Activated T-cell treated with anti-CD3 and anti-CD28 coated beads for 4 hours (primary cell): ENCODE measurements at regions not wholly inside any gene's neighbourhood (a gene's known extent, or its start where the extent isn't known, plus 50 kb on each side); places are given as distances from the start of the nearest gene placed in this dataset.

Experiments used
- DNase-seq: peaks from one replicate; pipeline ENCODE4 v3.0.0-alpha.2; 2020

DNA sequence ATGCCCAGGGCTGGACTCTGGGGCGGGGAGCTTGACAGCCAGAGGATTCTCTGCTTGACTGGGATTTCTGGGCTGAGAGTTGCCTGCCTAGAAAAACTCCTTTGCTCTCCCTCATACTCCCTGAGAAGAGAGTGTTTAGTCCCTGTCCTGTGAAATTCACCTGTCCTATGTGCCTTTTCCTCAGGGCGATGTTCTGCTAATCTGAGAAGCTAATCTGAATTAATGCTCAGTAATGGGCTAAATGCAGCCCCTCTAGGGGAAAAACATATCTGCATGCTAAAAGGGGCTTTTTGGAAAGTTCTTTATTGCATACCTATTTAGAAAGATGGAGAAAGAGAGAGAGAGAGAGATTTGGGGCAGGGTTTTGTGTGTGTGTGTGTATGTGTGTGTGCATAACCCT is 454.4 kb downstream of the GATA3 start:
- no peak for DNase-seq

DNA sequence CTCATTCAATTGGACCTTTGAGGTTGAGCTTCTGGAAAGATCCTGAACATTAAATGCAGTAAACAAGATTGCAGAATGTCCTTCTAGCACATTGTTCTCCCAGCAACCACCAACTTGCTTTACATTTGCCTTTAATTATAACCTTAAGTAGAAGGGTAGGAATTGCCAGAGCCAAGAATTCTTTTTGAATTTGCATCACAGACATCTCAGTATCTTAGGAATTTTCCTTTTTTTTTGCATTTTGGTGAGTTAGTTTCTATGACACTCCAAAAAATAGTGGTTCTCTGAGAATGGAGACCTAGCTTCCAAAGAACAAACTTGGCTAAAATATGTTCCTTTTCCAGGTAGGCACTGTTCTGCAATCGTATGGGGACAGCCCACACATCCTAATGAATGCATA is 456.0 kb downstream of the GATA3 start:
- DNase-seq: no peak

DNA sequence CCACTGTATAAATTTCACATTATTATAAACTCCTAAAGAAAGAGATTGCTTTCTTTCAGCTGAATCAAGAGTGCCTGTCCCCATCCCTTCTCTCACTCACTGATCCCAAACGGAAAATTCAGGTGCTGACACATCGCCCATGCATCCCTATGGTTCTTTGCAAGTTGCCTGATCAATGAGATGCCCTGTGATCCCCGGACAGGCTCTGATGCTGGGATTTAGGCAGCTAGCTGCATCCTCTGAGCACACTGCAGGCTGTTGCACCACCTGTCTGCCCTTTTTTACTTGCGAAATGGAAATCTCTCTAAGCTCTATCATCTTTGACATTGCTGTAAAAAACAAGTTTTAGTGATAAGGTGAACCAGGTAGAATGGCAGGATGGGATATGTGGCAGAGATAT is 456.5 kb downstream of the GATA3 start:
- no peak for DNase-seq

DNA sequence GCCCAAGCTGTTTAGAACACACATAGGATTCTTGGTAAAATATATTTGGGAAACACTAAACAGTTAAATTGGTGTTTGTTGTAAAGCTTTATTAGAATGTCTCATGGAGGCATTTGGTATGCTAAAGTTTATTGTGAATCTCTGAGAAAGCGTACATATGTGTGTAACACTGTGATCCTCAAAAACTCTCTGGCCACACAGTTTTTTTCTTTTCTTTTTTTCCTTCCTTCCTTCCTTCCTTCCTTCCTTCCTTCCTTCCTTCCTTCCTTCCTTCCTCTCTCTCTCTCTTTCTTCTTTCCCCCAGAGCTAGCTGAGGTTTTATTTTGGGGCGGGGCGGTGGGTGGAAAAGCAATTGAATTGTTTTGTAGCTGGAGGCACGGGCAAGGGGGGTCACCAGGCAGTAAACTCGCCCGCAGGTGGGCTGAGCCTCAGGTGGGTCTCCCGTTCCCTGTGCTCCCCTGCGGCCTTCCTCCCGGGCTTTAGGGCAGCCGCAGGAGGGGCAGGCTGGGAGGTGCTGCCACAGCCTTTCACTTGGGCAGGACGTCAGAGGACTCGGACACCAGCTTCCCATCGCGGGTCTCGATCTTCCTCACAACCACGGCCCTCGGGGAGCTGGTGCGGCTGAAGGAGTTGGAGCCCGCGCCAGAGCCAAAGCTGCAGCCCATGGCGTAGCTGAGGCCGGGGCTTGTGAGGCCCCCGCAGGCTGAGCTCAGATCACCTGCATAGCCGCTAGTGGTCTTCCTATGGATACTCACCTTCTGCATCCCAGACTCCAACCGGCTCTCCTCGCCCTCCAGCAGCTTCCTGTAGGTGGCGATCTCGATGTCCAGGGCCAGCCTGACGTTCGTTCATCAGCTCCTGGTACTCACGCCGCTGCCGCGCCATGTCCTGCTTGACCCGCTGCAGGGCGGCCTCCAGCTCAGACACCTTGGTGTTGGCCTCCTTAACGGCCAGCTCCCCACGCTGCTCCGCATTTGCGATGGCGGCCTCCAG is 459.0 kb downstream of the GATA3 start:
- no peak for DNase-seq

DNA sequence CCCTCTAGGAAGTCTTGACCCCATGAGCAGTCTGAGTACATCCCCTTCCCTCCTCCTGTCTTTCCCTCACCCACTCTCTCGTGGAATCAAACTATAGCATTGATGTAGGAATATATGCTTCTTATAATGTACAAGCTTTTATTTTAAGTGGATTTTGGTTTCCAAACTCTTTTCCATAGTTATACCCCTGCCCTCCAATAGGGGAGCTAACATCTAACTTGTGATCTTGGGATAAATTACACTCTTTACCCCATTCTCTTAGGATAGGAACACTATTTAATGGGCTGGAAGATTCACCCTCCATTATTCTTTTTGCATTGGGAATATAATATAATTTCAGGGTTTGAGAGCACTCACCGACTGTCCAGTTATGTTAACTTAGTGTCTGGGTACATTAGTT is 465.9 kb downstream of the GATA3 start:
- DNase-seq: no peak

DNA sequence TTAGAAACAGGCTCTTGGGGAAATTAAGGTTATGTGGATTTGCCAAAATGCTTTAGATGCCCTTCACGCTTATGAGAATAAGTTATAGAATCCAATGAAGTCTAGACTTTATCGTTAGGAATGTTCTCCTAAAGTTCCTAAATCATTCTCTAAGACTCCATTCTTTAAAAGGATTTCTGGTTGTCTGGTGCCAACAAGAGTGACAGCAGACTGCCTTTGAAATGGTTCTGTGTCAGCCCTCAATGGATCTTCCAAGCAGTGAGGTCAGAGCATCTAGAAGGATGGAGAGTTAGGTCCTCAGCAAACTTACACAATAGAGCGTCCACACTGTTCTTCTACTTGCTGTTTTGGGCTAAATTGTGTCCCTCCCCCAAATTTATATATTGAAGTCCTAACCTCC is 473.3 kb downstream of the GATA3 start:
- DNase-seq: no peak

DNA sequence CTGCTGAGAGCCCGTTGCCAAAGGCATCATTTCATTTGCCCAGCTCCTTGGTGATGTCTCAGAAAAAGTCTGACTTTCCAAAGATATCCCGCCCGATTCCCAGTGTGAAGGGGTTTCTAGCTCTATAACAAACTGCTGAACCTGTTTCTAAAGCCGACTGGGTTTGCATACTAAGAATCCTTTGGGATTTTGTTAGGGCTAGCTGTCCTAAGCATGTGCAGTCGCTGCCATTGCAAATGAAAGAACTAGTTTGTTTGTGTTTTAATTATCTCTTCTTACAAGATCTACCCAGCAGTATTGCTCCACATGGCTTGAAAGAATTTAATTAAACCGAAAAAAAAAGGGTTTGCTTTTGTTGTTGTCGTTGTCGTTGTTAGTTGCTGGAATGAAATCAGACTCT is 476.6 kb downstream of the GATA3 start:
- DNase-seq: no peak

DNA sequence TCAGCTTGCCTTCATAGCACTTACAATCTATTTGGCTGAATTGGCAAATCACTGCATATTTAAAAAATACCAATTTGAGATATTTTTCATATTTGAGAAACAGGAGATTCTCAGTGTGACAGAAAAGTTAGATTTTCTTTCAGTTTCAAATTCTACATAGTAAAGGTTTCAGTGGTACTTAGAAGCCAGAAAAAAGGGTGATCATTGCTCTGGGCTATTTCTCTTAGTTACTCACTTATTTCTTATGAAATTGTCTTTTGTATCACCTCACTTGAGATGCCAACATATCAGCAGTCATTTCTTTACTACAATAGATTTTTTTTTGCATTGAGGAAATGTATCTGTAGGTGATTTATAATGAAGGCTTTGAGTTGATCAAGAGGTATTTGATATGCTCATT is 478.2 kb downstream of the GATA3 start:
- DNase-seq: no peak

DNA sequence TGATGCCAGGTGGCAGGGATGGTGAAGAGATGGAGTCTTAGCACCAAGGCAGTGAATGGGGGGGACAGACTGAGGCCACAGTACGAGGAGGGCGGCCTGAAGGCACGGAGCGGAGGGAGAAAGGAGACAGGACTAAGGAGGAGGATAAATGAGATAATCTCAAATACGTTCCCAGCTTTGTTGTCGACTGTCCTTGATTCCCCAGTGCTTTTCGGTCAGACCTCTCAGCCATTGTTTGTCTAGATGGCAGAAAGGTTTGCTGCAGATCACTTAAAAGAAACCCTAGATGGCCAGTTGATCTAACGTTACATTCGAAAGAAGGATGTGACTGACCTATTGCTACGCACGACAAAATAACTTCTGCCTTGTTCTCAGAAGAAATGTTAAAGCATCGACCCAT is 479.0 kb downstream of the GATA3 start:
- DNase-seq: no peak

DNA sequence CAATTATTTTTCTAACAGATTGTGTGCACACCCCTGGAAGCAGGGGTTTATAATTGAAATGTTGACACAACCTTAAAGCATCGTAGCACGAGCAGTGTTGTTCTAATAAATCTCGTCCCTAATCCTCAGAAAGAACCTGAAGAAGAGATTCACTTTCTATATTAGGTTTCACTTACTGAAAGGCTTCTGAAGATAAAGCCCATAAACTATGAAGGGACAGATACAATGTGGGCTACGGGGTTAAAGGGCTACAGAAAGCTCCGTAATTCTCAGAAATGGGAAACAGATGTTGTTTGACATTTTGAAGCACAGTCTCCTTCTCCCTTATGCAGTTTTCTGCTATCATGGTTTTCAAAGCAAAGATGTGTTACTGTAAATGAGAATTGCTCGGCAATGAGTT is 479.6 kb downstream of the GATA3 start:
- no peak for DNase-seq

DNA sequence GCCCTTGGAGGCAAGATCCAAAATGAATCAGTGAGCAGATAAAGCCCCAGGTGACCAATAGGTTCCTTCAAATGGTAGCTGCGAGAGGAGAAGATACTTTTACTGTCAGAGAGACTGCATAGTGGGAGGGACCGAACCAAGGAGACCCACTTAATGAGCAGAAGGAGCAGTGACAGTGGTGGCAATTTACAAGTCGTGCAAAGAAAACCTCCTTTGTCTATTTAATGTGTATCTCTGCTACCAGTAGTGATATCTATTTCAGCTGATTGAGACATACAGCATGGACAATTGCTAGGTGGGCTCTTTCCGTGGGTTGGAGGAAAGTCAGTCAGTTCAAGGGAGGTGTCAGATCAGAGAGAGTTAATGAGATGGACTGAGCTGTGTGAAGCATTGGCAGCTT is 480.4 kb downstream of the GATA3 start:
- no peak for DNase-seq

DNA sequence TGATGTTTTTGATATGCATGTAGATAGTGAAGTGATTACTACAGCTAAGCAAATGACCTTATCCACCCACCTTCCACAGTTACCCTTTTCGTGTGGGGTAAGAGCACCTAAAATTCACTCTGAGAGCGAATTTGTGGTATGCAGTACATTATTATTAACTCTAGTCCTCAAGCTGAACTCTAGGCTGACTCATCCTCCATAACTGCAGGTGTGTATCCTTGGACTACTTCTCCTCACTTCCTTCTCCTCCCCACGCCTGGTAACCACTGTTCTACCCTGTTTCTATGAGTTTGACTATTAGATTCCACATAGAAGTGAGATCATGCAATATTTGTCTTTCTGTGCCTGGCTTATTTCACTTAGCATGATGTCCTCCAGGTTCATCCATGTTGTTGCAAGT is 484.6 kb downstream of the GATA3 start:
- no peak for DNase-seq

DNA sequence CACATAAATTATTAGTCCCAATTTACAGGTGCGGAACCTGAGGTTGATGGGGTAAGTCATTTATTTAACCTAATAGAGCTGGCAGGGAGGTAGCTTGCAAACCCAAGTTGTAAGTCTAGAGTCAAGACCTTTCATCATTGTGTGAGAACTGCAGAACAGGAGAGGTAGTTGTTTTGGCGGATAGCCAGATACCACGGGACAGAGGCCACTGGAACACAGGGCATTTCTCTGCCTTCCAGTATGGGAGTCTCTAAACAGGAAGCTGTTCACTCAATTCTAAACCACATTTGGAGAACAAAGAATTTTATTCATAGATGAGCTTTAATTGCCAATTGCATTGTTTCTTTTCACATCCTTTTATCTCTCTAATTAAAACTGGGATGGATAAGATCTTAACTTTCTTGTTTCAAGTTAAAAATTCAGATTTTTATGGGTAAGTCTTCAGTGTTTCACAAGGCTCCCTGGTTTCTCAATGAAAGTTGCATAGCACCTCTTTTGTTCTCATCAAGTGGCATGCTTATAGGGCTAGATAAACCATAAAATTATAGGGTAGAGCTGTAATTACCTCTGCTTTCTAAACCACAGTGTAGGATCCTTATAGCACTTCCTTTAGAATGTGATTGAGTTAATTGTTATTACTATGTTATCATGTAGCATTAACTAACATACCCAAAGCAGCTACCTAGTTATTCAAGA is 489.0 kb downstream of the GATA3 start:
- DNase-seq: no peak

DNA sequence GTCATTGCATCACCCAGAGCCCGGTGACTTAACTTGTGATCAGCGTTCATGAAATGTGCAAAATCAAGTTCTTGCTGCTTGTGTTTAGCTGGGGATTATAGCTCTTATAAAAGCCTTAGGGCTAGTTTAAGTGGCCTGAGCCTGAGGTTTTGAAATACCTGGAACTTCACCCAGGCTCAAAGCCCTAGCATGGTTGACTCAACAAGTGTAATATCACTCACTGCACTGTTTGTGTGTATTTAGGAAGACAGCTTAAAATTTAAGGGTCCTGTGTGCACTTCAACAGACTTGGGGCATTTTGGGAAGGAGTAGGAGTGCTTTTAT is 489.5 kb downstream of the GATA3 start:
- no peak for DNase-seq

DNA sequence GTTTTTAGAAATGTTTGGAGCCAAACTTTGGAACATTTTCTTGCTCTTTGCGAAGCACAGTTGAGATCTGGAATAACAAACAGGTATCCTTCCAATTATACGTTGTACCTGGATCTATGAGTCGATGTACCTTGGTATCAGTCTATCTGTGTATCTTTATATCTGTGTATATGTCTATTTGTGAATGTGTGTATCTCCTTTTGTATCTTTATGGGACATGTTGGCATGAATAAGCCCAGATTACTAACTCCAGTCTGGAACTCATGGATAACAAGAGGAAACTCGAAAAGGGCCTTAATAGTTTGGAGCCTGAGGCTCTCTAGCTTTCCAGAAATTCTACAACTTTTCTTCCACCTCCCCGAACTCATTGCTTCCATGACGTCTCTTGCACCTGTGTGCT is 490.0 kb downstream of the GATA3 start:
- DNase-seq: no peak

DNA sequence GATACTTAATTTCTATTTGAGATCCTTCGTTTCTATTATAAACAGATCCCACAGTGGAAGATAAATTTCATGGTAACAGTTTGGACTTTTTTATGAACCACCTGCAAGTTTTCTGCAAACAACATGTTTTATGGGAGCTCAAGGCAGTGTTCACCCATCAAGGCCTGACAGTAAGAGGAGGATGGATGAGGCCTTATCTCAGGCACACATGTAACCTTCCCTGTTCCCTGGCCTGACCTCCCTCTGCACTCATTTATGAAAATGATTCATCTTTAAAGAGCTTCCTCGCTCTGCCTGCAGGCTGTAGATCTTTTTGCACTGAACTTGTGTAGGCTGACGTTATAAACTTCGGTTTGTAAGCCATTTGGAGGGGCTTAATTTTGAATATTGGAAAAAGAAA is 500.1 kb downstream of the GATA3 start:
- no peak for DNase-seq

DNA sequence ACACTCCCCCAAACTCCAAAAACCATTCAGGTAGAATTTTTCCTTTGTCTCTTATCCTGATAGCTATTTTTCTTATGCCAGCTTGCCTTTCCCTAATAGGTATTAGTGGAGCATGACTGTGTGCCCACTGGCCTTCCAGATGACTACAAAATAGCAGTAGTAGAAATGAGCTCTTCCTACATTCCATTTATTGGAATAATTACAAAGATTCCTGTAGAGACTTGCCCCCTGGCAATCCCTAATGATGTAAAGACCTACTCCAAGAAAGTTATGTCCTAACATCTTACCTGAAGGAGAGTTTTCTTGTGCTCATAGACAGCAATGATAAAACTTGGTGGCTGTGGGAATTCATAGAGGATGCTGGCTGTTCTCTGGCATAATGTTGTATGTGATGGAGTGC is 501.8 kb downstream of the GATA3 start:
- no peak for DNase-seq

DNA sequence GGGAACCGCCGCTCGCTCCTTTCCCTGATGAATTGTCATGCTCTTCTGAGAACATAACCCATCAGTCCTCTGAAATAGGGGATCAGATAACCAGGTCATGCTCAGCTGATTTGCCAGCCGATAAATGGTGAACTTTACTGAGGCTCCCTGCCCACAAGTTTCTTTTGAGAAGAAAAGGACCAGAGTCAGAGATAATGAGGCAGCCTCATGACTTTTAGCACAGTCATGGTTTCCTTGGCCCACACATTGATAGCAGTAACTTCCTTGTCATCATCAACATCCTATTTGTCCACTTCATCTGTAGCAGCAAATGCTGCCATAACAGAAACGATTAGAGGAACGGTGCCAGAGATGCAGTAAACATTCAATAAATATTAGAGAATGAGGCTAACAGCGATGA is 509.0 kb downstream of the GATA3 start:
- DNase-seq: no peak

DNA sequence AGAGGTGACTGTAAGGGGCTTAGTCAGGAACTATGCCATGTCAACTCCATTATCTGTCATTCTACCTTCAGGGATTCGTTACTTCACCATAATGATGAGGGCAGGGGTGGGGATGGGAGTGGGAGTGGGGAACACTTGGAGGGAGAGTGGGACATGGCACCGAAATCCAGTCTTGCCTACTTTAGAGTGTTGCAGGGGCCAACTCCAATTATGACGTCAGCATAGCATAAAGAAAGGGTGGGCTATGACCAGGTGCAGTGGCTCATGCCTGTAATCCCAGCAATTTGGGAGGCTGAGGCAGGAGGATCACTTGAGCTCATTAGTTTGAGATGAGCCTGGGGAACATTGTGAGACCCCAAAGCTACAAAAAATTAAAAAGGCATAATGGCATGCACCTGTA is 512.2 kb downstream of the GATA3 start:
- DNase-seq: no peak

DNA sequence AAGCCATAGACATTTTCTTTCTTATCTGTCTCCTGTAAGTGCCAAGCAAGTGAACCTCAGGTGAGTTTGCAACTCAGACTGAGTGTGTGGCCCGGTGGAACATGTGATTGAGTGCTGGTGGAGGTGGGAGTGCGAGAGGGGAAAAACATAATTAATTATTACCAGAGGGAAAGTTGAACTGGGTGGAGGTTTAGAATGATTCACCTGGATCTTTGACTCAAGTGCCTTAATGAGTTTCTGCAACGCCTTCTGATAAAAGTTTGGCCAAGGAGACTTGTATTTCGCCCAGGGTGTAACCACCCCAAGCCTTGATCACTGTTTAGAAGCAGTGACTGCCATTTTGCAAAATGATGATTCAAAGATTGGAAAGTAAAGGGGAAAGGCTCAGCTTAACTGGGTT is 513.9 kb downstream of the GATA3 start:
- no peak for DNase-seq

DNA sequence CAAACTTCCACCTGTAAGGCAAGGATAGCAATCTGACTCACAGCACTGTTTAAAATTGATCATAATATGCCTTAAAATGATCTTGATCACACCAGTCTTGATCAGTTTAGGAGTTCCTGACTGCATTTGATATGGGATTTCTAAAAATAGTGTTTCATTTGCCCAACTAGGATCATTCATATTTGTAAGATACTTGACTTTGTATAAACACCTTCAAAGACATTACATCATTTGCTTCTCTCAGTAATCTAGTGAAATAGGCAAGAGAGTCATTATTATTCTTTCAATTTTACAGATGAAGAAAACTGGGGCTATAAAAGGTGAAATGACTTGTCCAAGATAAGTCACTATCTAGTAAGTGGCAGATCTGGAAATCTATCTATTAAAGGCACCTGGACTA is 521.1 kb downstream of the GATA3 start:
- DNase-seq: no peak

DNA sequence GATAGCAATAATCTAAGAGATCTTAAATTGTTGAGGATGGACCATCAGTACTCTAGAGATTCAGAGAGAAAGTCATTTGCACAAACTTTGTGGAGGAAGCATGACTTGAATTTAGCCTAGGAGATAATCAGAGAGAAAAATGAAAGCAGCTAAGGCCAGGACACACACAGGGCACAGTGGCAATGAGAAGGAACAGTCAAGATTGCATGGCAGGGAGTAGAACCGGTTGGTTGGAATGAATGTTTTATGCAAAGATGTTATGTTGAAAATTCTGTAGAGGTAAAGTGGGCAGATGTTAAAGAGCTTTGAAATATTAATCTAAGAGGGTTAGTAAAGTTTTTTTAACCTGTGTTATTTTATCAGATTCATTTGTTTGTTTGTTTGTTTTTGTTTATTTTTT is 521.8 kb downstream of the GATA3 start:
- no peak for DNase-seq

DNA sequence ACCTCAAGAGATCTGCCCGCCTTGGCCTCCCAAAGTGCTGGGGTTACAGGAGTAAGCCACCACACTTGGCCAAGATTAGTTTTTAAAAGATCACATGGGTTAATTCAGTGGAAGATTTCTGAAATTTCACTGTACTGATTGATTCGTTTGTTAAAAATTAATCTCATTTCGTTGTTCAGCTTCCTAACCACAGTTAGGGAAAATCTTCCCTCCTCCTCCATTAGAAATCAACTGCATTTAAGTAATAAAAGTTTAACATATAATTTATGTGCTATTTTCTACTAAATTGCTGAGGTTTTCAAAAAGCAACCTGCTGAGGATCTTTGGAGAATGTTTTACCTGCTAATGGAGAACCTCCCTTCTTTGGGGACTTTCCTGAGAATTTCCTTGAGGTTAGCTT is 522.4 kb downstream of the GATA3 start:
- no peak for DNase-seq

DNA sequence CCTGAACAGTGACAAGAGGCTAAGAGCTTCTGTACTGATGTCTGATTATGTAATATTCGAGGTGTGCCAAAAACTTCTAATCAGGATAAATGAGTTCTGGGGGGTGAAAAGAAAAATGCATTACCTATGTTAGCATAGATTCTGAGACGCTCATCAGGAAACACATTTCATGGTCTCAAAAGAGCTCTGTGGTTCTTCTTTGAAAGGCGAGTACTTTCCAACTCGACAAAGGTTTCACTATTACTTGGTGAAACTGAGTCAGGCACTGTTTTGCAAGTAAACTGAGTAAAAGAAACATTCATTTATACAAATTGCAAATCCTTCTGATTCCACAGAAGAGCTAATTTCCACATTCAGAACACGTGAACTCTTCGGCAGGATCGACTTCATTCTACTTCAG is 523.2 kb downstream of the GATA3 start:
- no peak for DNase-seq
